ENCODE measurements at regions not wholly inside any gene's neighbourhood (a gene's known extent, or its start where the extent isn't known, plus 50 kb on each side); places are given as distances from the start of the nearest gene placed in this dataset.

- DNase-seq (ENCODE audit: low spot score), result peak; percentile 67
Measured at GRCh38 chr9:79301551-79302391, 270.0 kb upstream of the TLE4 start.

- DNase-seq (ENCODE audit: low spot score), result no peak
Measured at GRCh38 chr9:79302569-79302968, 269.2 kb upstream of the TLE4 start.

GRCh38 chr9:79308012-79308411, 263.8 kb upstream of the TLE4 start:
- DNase-seq (ENCODE audit: low spot score), result no peak

GRCh38 chr9:79312686-79313421, 258.9 kb upstream of the TLE4 start:
- DNase-seq (ENCODE audit: low spot score), result no peak

GRCh38 chr9:79325501-79325900, 246.3 kb upstream of the TLE4 start:
- DNase-seq (ENCODE audit: low spot score), result no peak

GRCh38 chr9:79329861-79330260, 241.9 kb upstream of the TLE4 start:
- no peak for DNase-seq (ENCODE audit: low spot score)

GRCh38 chr9:79334001-79334400, 237.8 kb upstream of the TLE4 start:
- DNase-seq (ENCODE audit: low spot score), result no peak

- DNase-seq (ENCODE audit: low spot score), result peak; percentile 12
Measured at GRCh38 chr9:79334711-79335110, 237.1 kb upstream of the TLE4 start.

GRCh38 chr9:79335987-79336386, 235.8 kb upstream of the TLE4 start:
- DNase-seq (ENCODE audit: low spot score), result no peak

- DNase-seq (ENCODE audit: low spot score), result no peak
Measured at GRCh38 chr9:79341561-79341960, 230.2 kb upstream of the TLE4 start.

- DNase-seq (ENCODE audit: low spot score), result no peak
Measured at GRCh38 chr9:79346350-79347020, 225.3 kb upstream of the TLE4 start.

GRCh38 chr9:79352322-79352721, 219.4 kb upstream of the TLE4 start:
- no peak for DNase-seq (ENCODE audit: low spot score)

GRCh38 chr9:79353856-79354520, 217.8 kb upstream of the TLE4 start:
- no peak for DNase-seq (ENCODE audit: low spot score)

- no peak for DNase-seq (ENCODE audit: low spot score)
Measured at GRCh38 chr9:79357194-79357593, 214.6 kb upstream of the TLE4 start.

GRCh38 chr9:79357616-79358015, 214.1 kb upstream of the TLE4 start:
- no peak for DNase-seq (ENCODE audit: low spot score)

GRCh38 chr9:79360387-79361347, 211.1 kb upstream of the TLE4 start:
- DNase-seq (ENCODE audit: low spot score), result peak; percentile 14

- DNase-seq (ENCODE audit: low spot score), result no peak
Measured at GRCh38 chr9:79362100-79363081, 209.4 kb upstream of the TLE4 start.

- DNase-seq (ENCODE audit: low spot score), result no peak
Measured at GRCh38 chr9:79369676-79370075, 202.1 kb upstream of the TLE4 start.

GRCh38 chr9:79371301-79371700, 200.5 kb upstream of the TLE4 start:
- DNase-seq (ENCODE audit: low spot score), result no peak

All from umbilical cord (tissue), 1 donor.